HepG2 (cell line): ENCODE measurements at regions not wholly inside any gene's neighbourhood (a gene's known extent, or its start where the extent isn't known, plus 50 kb on each side); places are given as distances from the start of the nearest gene placed in this dataset.

Experiments
- ATAC-seq: fragments of 200-7000 bp; cut with Tn5 transposase; 3 replicates; pipeline ENCODE4 v1.9.1; 2020; ENCODE audit warnings: mild to moderate bottlenecking, moderate library complexity
- BruUV-seq: library from RNA; stranded (reverse); fragments of 400-500 nt; replicated peaks from 2 replicates; lab custom pipeline; 2021; lab: Mats Ljungman, UMichigan
- CTCF ChIA-PET: fragments of 300-600 bp; formaldehyde crosslinking; extraction: SDS; loops from one replicate; lab custom pipeline; 2021; ENCODE audit warnings: low total read pairs, inconsistent platforms, low intra/inter-chr PET ratio; lab: Yijun Ruan, JAX
- POLR2A ChIA-PET: fragments of 350-600 bp; sonication (Branson Sonifier 250); formaldehyde crosslinking; loops from one replicate; lab custom pipeline; 2020; ENCODE audit warnings: antibody characterized with exemption, inconsistent platforms; lab: Yijun Ruan, JAX
- DNase-seq: peaks from one replicate; pipeline ENCODE4 v3.0.0-alpha.2; 2015; ENCODE audit warnings: low spot score
- FAIRE-seq: peaks from 3 replicates; lab custom pipeline; 2011; peaks lifted over from hg19 to GRCh38; lab: Jason Lieb, UNC
- H2AFZ ChIP-seq: one replicate; pipeline ENCODE4 v1.6.1; 2011; ENCODE audit warnings: low read length, inconsistent platforms
- H3K27ac ChIP-seq: fragments of 300-600 bp; 3 replicates; pipeline ENCODE4 v1.8.0; 2011; ENCODE audit warnings: mixed run types, mild to moderate bottlenecking, mixed read lengths, low read length, inconsistent platforms; ENCODE audit not compliant: insufficient read depth; ENCODE audit errors: extremely low read length
- H3K27me3 ChIP-seq, 2 experiments: fragments of 200-600 bp in 1 of 2; 2 replicates in 1 of 2; 3 replicates in 1 of 2; pipeline versions ENCODE4 v1.6.0 to v1.8.0; 2011; ENCODE audit warnings: low read length in 2 of 2, mild to moderate bottlenecking in 2 of 2, moderate library complexity in 2 of 2, inconsistent platforms in 1 of 2; ENCODE audit not compliant: insufficient read depth in 2 of 2, control insufficient read depth in 1 of 2
- H3K36me3 ChIP-seq, 2 experiments: fragments of 200-600 bp in 1 of 2; replicated peaks in 1 of 2; 2 replicates in 1 of 2; 3 replicates in 1 of 2; pipeline versions ENCODE4 v1.5.1 to v1.8.0; 2011; ENCODE audit warnings: low read length in 2 of 2, inconsistent platforms in 1 of 2; ENCODE audit not compliant: insufficient read depth in 2 of 2, control insufficient read depth in 1 of 2
- H3K4me1 ChIP-seq: 2 replicates; pipeline ENCODE4 v1.5.1; 2012; ENCODE audit warnings: low read length, inconsistent platforms; ENCODE audit not compliant: insufficient read depth
- H3K4me2 ChIP-seq: 2 replicates; pipeline ENCODE4 v1.6.0; 2011; ENCODE audit warnings: low read depth, low read length, inconsistent platforms
- H3K4me3 ChIP-seq, 3 experiments: fragments of 200-600 bp in 1 of 3; sonication (generic), shearing (Covaris generic) in 1 of 3; replicated peaks in 1 of 3; 2 replicates each; pipeline ENCODE4 v1.5.1; 2011 to 2016; ENCODE audit warnings: low read length in 3 of 3, inconsistent platforms in 2 of 3, low read depth in 2 of 3, mild to moderate bottlenecking in 2 of 3, control low read depth in 1 of 3, mixed read lengths in 1 of 3; ENCODE audit not compliant: insufficient read depth in 1 of 3
- H3K79me2 ChIP-seq: one replicate; pipeline ENCODE4 v1.6.1; 2011; ENCODE audit warnings: low read length, inconsistent platforms; ENCODE audit not compliant: insufficient read depth
- H3K9ac ChIP-seq: 2 replicates; pipeline ENCODE4 v1.6.0; 2011; ENCODE audit warnings: mild to moderate bottlenecking, low read depth, low read length, inconsistent platforms; ENCODE audit not compliant: insufficient read depth
- H3K9me3 ChIP-seq: 2 replicates; pipeline ENCODE4 v1.5.1; 2012; ENCODE audit warnings: mild to moderate bottlenecking, low read length
- H4K20me1 ChIP-seq: 2 replicates; pipeline ENCODE4 v1.6.0; 2011; ENCODE audit warnings: inconsistent platforms, mild to moderate bottlenecking, low read length, moderate library complexity; ENCODE audit not compliant: insufficient read depth
- CTCF ChIP-seq: sonication (generic); formaldehyde crosslinking; IDR thresholded peaks from 2 replicates; pipeline ENCODE4 v1.5.0; 2020; ENCODE audit warnings: mild to moderate bottlenecking, missing genetic modification reagents, moderate library complexity
- ELK4 ChIP-seq: sonication (generic); formaldehyde crosslinking; IDR thresholded peaks from 2 replicates; pipeline ENCODE4 v1.9.0; 2021; ENCODE audit warnings: missing genetic modification reagents, borderline replicate concordance
- KLF13 ChIP-seq: sonication (generic); formaldehyde crosslinking; IDR thresholded peaks from 2 replicates; pipeline ENCODE4 v1.4.0; 2020; ENCODE audit warnings: mild to moderate bottlenecking, missing genetic modification reagents
- MTA1 ChIP-seq: sonication (generic); formaldehyde crosslinking; IDR thresholded peaks from 2 replicates; pipeline ENCODE4 v1.4.0; 2020; ENCODE audit warnings: missing genetic modification reagents, mild to moderate bottlenecking, borderline replicate concordance
- MXD3 ChIP-seq: IDR thresholded peaks from 2 replicates; pipeline ENCODE4 v1.6.1; 2016; ENCODE audit warnings: mild to moderate bottlenecking, missing biosample characterization, missing genetic modification reagents
- SYNCRIP ChIP-seq: fragments of 200-400 bp; formaldehyde crosslinking; IDR thresholded peaks from 2 replicates; pipeline ENCODE4 v1.6.1; 2018; ENCODE audit warnings: mild to moderate bottlenecking, low read depth, low read length; ENCODE audit not compliant: insufficient read depth
- TARDBP ChIP-seq: sonication (generic); formaldehyde crosslinking; IDR thresholded peaks from 2 replicates; pipeline ENCODE4 v1.8.0; 2022; ENCODE audit warnings: mild to moderate bottlenecking, missing genetic modification reagents
- TSC22D2 ChIP-seq: sonication (generic); formaldehyde crosslinking; IDR thresholded peaks from 2 replicates; pipeline ENCODE4 v1.5.1; 2020; ENCODE audit warnings: missing genetic modification reagents, mild to moderate bottlenecking, borderline replicate concordance
- ZNF432 ChIP-seq: sonication (generic); formaldehyde crosslinking; IDR thresholded peaks from 2 replicates; pipeline ENCODE4 v1.5.0; 2020; ENCODE audit warnings: missing genetic modification reagents, mild to moderate bottlenecking, borderline replicate concordance
- WGBS: methylation state at CpG from one replicate; pipeline ENCODE4 v1.1.6; 2017; ENCODE audit warnings: low lambda C conversion rate; 5-methylcytosine and 5-hydroxymethylcytosine counted together
- in situ Hi-C: cut with HindIII; loops from 2 replicates; pipeline ENCODE4 v1.10.0; 2017; ENCODE audit warnings: low pct_unique_long_range_greater_than_20kb; ENCODE audit not compliant: extremely low pct_ligation_motif_present
- intact Hi-C: fragments of 100-400 bp; cut with micrococcal nuclease; formaldehyde crosslinking; loops from one replicate; pipeline ENCODE4 v1.10.0; 2022; ENCODE audit not compliant: unreplicated experiment

- TF ChIP-seq CTCF (CRISPR knock-in tag) (no peak), KLF13 (no peak), ZNF432 (CRISPR knock-in tag) (no peak), ELK4 (CRISPR knock-in tag) (no peak), TARDBP (CRISPR knock-in tag) (no peak), TSC22D2 (CRISPR knock-in tag) (no peak), MXD3 (CRISPR knock-in tag) (no peak)
These were observed 207.8 kb upstream of the MCTP2 start (continued) for GRCh38 chr15:94023531-94023930.

- in situ Hi-C loops (no loop called here), intact Hi-C loops (no loop called here)
- no TSS peak for BruUV-seq
- POLR2A ChIA-PET: no interaction called here
- no peak overlapping the region for H3K9ac ChIP-seq
- H3K27ac ChIP-seq: no peak overlapping the region
- whole genome bisulfite sequencing: 9% methylated on average over 4 of the region's 5 CpGs
- H3K4me2 ChIP-seq: no peak overlapping the region
- no peak for FAIRE-seq
- H3K27me3 ChIP-seq: 0 out of 5 replicates have a peak, but pooled peaks cover 0 to 8% of the 10 kb centered on the region in 2 experiments
- H3K4me3 ChIP-seq: no peak overlapping the region
- H2AFZ ChIP-seq: no peak overlapping the region
- no peak for ATAC-seq
- TF ChIP-seq MTA1 (no peak), SYNCRIP (no peak)
- no peaks in the 10 kb centered on the region for H3K36me3 ChIP-seq
- H3K79me2 ChIP-seq: no peaks in the 10 kb centered on the region
- DNase-seq: no peak
- no peaks in the 10 kb centered on the region for H4K20me1 ChIP-seq
- H3K9me3 ChIP-seq: no peaks in the 10 kb centered on the region
- no peaks in the 10 kb centered on the region for H3K4me1 ChIP-seq
- CTCF ChIA-PET: no interaction called here
These were observed 209.6 kb upstream of the MCTP2 start for GRCh38 chr15:94021621-94022320.
